H1 (cell line): ENCODE measurements at regions not wholly inside any gene's neighbourhood (a gene's known extent, or its start where the extent isn't known, plus 50 kb on each side); places are given as distances from the start of the nearest gene placed in this dataset.

Experiments used
- CHD1 ChIP-seq: IDR thresholded peaks from 2 replicates; pipeline ENCODE4 v1.6.1; 2012; ENCODE audit warnings: low read depth, low read length, improper control_type of control experiment
- CHD2 ChIP-seq: IDR thresholded peaks from 2 replicates; pipeline ENCODE4 v1.6.1; 2012; ENCODE audit warnings: low read length, improper control_type of control experiment
- EP300 ChIP-seq, 2 experiments: IDR thresholded peaks; 1 replicate in 1 of 2; 2 replicates in 1 of 2; pipeline ENCODE4 v1.6.1; 2011 to 2012; ENCODE audit warnings: low read depth in 2 of 2, low read length in 2 of 2, mild to moderate bottlenecking in 2 of 2, borderline replicate concordance in 1 of 2, inconsistent platforms in 1 of 2, moderate library complexity in 1 of 2
- POLR2A ChIP-seq, 2 experiments: IDR thresholded peaks; 1 replicate in 1 of 2; 2 replicates in 1 of 2; pipeline ENCODE4 v1.6.1; 2011; ENCODE audit warnings: low read depth in 2 of 2, low read length in 2 of 2, mild to moderate bottlenecking in 2 of 2; ENCODE audit errors: control extremely low read depth in 1 of 2
- TEAD4 ChIP-seq: IDR thresholded peaks from 2 replicates; pipeline ENCODE4 v1.6.1; 2012; ENCODE audit warnings: low read depth, low read length, inconsistent platforms, mixed read lengths
- TF ChIP-seq, protein P1 (sequence below): fragments of 300-600 bp; sonication (generic); IDR thresholded peaks from 2 replicates; pipeline ENCODE4 v1.7.1; 2012; ENCODE audit warnings: low read length, moderate library complexity, mild to moderate bottlenecking, inconsistent platforms; ENCODE audit not compliant: insufficient replicate concordance
- TF ChIP-seq, protein P2 (sequence below), 3 experiments: IDR thresholded peaks; 1 replicate in 2 of 3; 2 replicates in 1 of 3; pipeline versions ENCODE4 v1.5.1 to v1.6.1; 2011; ENCODE audit warnings: low read length in 3 of 3, mild to moderate bottlenecking in 3 of 3, inconsistent platforms in 2 of 3, low read depth in 1 of 3, moderate library complexity in 1 of 3; ENCODE audit not compliant: insufficient read depth in 1 of 3; ENCODE audit errors: control extremely low read depth in 1 of 3
- TF ChIP-seq, protein P3 (sequence below): IDR thresholded peaks from 2 replicates; pipeline ENCODE4 v1.6.1; 2011; ENCODE audit warnings: low read depth, mild to moderate bottlenecking, low read length; ENCODE audit not compliant: insufficient read depth

DNA sequence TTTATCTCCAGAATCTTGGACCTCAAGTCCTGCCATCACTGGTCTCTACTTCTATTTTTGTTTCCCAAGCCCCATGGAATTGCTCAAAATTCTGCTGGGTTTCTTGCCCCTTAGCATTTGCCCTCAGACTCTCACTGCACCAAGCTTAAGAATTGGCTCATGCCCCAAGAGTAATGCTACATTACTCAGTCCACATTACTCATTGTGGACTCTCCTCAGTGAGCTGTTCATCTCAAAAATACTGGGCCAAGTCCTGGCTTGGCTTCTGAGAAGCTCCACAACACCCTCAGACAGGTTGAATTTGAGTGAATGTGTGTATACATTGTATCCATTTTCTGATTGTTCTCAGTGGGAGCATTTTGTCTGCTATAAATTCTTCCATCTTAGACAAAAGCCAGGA lies 364.4 kb upstream of the ARHGEF26 start:
- TF ChIP-seq CHD1 (no peak), TEAD4 (no peak), POLR2A (IDR thresholded peaks at IDR 0.05; ENCODE audit: control extremely low read depth in 1 of 2, low read depth in 2 of 2, low read length in 2 of 2) (no peak), CHD2 (no peak), EP300 (IDR thresholded peaks at IDR 0.05; ENCODE audit: borderline replicate concordance in 1 of 2, low read depth in 2 of 2, low read length in 2 of 2) (no peak)
- TF ChIP-seq, protein P1, sequence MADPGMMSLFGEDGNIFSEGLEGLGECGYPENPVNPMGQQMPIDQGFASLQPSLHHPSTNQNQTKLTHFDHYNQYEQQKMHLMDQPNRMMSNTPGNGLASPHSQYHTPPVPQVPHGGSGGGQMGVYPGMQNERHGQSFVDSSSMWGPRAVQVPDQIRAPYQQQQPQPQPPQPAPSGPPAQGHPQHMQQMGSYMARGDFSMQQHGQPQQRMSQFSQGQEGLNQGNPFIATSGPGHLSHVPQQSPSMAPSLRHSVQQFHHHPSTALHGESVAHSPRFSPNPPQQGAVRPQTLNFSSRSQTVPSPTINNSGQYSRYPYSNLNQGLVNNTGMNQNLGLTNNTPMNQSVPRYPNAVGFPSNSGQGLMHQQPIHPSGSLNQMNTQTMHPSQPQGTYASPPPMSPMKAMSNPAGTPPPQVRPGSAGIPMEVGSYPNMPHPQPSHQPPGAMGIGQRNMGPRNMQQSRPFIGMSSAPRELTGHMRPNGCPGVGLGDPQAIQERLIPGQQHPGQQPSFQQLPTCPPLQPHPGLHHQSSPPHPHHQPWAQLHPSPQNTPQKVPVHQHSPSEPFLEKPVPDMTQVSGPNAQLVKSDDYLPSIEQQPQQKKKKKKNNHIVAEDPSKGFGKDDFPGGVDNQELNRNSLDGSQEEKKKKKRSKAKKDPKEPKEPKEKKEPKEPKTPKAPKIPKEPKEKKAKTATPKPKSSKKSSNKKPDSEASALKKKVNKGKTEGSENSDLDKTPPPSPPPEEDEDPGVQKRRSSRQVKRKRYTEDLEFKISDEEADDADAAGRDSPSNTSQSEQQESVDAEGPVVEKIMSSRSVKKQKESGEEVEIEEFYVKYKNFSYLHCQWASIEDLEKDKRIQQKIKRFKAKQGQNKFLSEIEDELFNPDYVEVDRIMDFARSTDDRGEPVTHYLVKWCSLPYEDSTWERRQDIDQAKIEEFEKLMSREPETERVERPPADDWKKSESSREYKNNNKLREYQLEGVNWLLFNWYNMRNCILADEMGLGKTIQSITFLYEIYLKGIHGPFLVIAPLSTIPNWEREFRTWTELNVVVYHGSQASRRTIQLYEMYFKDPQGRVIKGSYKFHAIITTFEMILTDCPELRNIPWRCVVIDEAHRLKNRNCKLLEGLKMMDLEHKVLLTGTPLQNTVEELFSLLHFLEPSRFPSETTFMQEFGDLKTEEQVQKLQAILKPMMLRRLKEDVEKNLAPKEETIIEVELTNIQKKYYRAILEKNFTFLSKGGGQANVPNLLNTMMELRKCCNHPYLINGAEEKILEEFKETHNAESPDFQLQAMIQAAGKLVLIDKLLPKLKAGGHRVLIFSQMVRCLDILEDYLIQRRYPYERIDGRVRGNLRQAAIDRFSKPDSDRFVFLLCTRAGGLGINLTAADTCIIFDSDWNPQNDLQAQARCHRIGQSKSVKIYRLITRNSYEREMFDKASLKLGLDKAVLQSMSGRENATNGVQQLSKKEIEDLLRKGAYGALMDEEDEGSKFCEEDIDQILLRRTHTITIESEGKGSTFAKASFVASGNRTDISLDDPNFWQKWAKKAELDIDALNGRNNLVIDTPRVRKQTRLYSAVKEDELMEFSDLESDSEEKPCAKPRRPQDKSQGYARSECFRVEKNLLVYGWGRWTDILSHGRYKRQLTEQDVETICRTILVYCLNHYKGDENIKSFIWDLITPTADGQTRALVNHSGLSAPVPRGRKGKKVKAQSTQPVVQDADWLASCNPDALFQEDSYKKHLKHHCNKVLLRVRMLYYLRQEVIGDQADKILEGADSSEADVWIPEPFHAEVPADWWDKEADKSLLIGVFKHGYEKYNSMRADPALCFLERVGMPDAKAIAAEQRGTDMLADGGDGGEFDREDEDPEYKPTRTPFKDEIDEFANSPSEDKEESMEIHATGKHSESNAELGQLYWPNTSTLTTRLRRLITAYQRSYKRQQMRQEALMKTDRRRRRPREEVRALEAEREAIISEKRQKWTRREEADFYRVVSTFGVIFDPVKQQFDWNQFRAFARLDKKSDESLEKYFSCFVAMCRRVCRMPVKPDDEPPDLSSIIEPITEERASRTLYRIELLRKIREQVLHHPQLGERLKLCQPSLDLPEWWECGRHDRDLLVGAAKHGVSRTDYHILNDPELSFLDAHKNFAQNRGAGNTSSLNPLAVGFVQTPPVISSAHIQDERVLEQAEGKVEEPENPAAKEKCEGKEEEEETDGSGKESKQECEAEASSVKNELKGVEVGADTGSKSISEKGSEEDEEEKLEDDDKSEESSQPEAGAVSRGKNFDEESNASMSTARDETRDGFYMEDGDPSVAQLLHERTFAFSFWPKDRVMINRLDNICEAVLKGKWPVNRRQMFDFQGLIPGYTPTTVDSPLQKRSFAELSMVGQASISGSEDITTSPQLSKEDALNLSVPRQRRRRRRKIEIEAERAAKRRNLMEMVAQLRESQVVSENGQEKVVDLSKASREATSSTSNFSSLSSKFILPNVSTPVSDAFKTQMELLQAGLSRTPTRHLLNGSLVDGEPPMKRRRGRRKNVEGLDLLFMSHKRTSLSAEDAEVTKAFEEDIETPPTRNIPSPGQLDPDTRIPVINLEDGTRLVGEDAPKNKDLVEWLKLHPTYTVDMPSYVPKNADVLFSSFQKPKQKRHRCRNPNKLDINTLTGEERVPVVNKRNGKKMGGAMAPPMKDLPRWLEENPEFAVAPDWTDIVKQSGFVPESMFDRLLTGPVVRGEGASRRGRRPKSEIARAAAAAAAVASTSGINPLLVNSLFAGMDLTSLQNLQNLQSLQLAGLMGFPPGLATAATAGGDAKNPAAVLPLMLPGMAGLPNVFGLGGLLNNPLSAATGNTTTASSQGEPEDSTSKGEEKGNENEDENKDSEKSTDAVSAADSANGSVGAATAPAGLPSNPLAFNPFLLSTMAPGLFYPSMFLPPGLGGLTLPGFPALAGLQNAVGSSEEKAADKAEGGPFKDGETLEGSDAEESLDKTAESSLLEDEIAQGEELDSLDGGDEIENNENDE = no peak
- TF ChIP-seq, protein P2, sequence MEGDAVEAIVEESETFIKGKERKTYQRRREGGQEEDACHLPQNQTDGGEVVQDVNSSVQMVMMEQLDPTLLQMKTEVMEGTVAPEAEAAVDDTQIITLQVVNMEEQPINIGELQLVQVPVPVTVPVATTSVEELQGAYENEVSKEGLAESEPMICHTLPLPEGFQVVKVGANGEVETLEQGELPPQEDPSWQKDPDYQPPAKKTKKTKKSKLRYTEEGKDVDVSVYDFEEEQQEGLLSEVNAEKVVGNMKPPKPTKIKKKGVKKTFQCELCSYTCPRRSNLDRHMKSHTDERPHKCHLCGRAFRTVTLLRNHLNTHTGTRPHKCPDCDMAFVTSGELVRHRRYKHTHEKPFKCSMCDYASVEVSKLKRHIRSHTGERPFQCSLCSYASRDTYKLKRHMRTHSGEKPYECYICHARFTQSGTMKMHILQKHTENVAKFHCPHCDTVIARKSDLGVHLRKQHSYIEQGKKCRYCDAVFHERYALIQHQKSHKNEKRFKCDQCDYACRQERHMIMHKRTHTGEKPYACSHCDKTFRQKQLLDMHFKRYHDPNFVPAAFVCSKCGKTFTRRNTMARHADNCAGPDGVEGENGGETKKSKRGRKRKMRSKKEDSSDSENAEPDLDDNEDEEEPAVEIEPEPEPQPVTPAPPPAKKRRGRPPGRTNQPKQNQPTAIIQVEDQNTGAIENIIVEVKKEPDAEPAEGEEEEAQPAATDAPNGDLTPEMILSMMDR (IDR thresholded peaks at IDR 0.05; ENCODE audit: control extremely low read depth in 1 of 3, insufficient read depth in 1 of 3, low read depth in 1 of 3, low read length in 3 of 3) = no peak
- TF ChIP-seq, protein P3, sequence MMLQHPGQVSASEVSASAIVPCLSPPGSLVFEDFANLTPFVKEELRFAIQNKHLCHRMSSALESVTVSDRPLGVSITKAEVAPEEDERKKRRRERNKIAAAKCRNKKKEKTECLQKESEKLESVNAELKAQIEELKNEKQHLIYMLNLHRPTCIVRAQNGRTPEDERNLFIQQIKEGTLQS = no peak
